Skeletal muscle tissue (tissue), 3 donors: ENCODE measurements at regions not wholly inside any gene's neighbourhood (a gene's known extent, or its start where the extent isn't known, plus 50 kb on each side); places are given as distances from the start of the nearest gene placed in this dataset.

ENCODE experiments used
- H3K27ac ChIP-seq: one replicate; pipeline ENCODE4 v1.7.0; 2013; ENCODE audit warnings: mild to moderate bottlenecking, low read depth, low read length, inconsistent platforms
- H3K27me3 ChIP-seq, 3 donors: one replicate each; pipeline ENCODE4 v1.7.0; 2013; ENCODE audit warnings: low read length in 3 of 3; ENCODE audit not compliant: control insufficient read depth in 3 of 3, insufficient read depth in 3 of 3
- H3K36me3 ChIP-seq, 3 donors: one replicate each; pipeline ENCODE4 v1.7.0; 2013; ENCODE audit warnings: low read length in 3 of 3; ENCODE audit not compliant: control insufficient read depth in 3 of 3, insufficient read depth in 3 of 3
- H3K4me1 ChIP-seq, 3 donors: one replicate each; pipeline ENCODE4 v1.7.0; 2013; ENCODE audit warnings: low read length in 3 of 3, mild to moderate bottlenecking in 3 of 3; ENCODE audit not compliant: control insufficient read depth in 3 of 3, insufficient read depth in 3 of 3
- H3K4me3 ChIP-seq, 3 donors: one replicate each; pipeline ENCODE4 v1.7.0; 2013; ENCODE audit warnings: low read length in 3 of 3
- H3K9ac ChIP-seq, 3 donors: one replicate each; pipeline ENCODE4 v1.7.0; 2013; ENCODE audit warnings: low read length in 3 of 3, mild to moderate bottlenecking in 3 of 3, moderate library complexity in 2 of 3, low read depth in 1 of 3
- H3K9me3 ChIP-seq, 3 donors: one replicate each; pipeline ENCODE4 v1.7.0; 2013; ENCODE audit warnings: low read length in 3 of 3; ENCODE audit not compliant: control insufficient read depth in 3 of 3
- donor health status: Osteomylitis.

GRCh38 chr4:32030406-32030805 lies 1310.2 kb downstream of the PCDH7 start:
- H3K36me3 ChIP-seq: no peaks in the 10 kb centered on the region
- H3K9ac ChIP-seq: no peak overlapping the region
- no peak overlapping the region for H3K27ac ChIP-seq
- no peaks in the 10 kb centered on the region for H3K27me3 ChIP-seq
- no peak overlapping the region for H3K4me3 ChIP-seq
- H3K9me3 ChIP-seq: no peaks in the 10 kb centered on the region
- H3K4me1 ChIP-seq: no peaks in the 10 kb centered on the region

GRCh38 chr4:32031026-32031425 lies 1310.9 kb downstream of the PCDH7 start:
- Histone ChIP-seq H3K27me3 (no peaks in the 10 kb centered on the region), H3K4me1 (no peaks in the 10 kb centered on the region), H3K9ac (no peak overlapping the region), H3K36me3 (no peaks in the 10 kb centered on the region), H3K4me3 (no peak overlapping the region), H3K9me3 (no peaks in the 10 kb centered on the region), H3K27ac (no peak overlapping the region)

- no peaks in the 10 kb centered on the region for H3K36me3 ChIP-seq
- no peak overlapping the region for H3K4me3 ChIP-seq
- H3K4me1 ChIP-seq: no peaks in the 10 kb centered on the region
- no peaks in the 10 kb centered on the region for H3K9me3 ChIP-seq
- H3K27ac ChIP-seq: no peak overlapping the region
- H3K27me3 ChIP-seq: no peaks in the 10 kb centered on the region
- no peak overlapping the region for H3K9ac ChIP-seq
Measured at GRCh38 chr4:32032136-32032672, 1312.0 kb downstream of the PCDH7 start.

GRCh38 chr4:32037399-32037798 lies 1317.2 kb downstream of the PCDH7 start:
- H3K4me1 ChIP-seq: no peaks in the 10 kb centered on the region
- H3K27me3 ChIP-seq: no peaks in the 10 kb centered on the region
- no peak overlapping the region for H3K9ac ChIP-seq
- H3K36me3 ChIP-seq: no peaks in the 10 kb centered on the region
- H3K9me3 ChIP-seq: no peaks in the 10 kb centered on the region
- no peak overlapping the region for H3K27ac ChIP-seq
- no peak overlapping the region for H3K4me3 ChIP-seq

DNA sequence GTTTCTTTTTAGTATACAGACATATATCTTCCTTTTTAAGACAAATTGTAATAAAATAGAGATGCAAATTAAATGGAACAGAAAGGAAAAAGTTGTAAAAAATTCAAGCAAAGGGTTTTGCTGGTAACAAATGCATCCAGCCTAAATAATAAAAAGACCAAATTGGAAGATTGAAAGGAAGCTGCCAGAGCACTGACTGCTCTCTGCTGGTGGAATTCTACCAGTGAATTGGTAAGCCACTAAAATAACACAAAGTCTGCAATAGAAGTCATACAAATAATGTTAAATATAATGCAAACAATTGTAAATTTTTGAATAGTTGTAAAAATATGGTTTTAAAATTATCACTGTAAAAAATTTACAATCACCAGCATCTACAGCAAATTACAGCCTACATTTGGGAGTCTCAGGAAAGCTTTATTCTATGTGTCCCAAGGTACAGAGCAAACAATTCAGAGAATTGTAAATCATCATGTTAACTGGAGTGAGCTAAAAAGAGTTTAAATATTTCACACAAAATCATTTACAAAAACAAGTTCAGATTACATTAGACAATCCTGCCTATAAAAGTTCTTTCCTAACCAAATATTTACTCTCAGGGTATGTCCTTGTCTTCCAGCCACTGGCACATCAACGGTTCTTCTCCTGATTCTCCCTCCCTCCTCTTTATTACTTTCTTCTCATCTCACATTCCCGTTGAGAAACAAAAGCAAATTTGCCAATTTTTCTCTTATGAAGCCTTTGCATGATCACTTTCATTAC lies 1322.5 kb downstream of the PCDH7 start:
- no peak overlapping the region for H3K4me3 ChIP-seq
- no peaks in the 10 kb centered on the region for H3K4me1 ChIP-seq
- H3K36me3 ChIP-seq: no peaks in the 10 kb centered on the region
- no peaks in the 10 kb centered on the region for H3K27me3 ChIP-seq
- H3K27ac ChIP-seq: no peak overlapping the region
- no peaks in the 10 kb centered on the region for H3K9me3 ChIP-seq
- H3K9ac ChIP-seq: no peak overlapping the region

DNA sequence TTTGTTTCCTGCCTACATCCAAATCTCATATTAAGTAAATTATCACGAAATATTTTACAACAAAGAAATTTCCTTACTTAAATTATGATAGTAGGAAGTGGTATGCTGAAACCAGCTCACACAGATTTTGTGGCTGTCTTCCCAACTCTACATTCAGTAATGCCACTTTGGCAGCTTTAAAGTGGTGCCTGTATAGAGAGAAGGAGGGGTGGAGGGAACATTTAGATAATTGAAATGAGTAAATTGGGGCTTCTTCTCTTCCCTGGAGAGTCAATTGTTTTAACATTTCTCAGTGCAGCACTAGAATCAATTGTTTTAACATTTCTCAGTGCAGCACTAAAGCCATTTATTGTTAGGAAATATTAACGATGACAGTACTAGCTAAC lies 1323.1 kb downstream of the PCDH7 start:
- Histone ChIP-seq H3K4me3 (no peak overlapping the region), H3K27me3 (no peaks in the 10 kb centered on the region), H3K9ac (no peak overlapping the region)

GRCh38 chr4:32061916-32062315 lies 1341.7 kb downstream of the PCDH7 start:
- H3K9me3 ChIP-seq: no peaks in the 10 kb centered on the region
- no peaks in the 10 kb centered on the region for H3K36me3 ChIP-seq
- no peak overlapping the region for H3K27ac ChIP-seq
- H3K27me3 ChIP-seq: no peaks in the 10 kb centered on the region
- H3K4me3 ChIP-seq: no peak overlapping the region
- no peaks in the 10 kb centered on the region for H3K4me1 ChIP-seq
- no peak overlapping the region for H3K9ac ChIP-seq

More for the DNA sequence above, 1323.1 kb downstream of the PCDH7 start:
- Histone ChIP-seq H3K9me3 (no peaks in the 10 kb centered on the region), H3K4me1 (no peaks in the 10 kb centered on the region), H3K36me3 (no peaks in the 10 kb centered on the region), H3K27ac (no peak overlapping the region)

GRCh38 chr4:32073542-32073941 lies 1353.4 kb downstream of the PCDH7 start:
- Histone ChIP-seq H3K27me3 (no peaks in the 10 kb centered on the region), H3K9ac (no peak overlapping the region)

DNA sequence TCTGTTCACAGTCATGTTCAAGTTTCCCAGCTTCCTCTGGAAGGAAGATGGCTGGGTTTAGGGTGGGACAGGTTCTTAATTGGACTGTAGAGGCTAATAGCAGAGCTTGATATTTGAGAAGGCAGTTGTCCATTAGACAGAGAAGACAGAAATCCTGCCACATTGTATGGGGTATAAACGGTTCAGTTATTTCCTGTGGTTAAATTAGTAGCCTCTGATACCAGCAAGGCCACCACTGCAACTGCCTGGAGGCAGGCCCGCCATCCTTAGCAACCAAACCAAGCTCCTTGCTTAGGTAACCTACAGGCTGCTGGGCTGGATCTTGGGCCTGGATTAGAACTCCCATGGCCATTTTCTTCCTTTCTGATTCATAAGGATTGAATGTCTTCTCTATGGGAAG lies 1367.0 kb downstream of the PCDH7 start:
- Histone ChIP-seq H3K9me3 (no peaks in the 10 kb centered on the region), H3K4me3 (no peak overlapping the region), H3K9ac (no peak overlapping the region), H3K27me3 (no peaks in the 10 kb centered on the region), H3K4me1 (no peaks in the 10 kb centered on the region), H3K27ac (no peak overlapping the region), H3K36me3 (no peaks in the 10 kb centered on the region)

More at GRCh38 chr4:32073542-32073941, 1353.4 kb downstream of the PCDH7 start:
- H3K36me3 ChIP-seq: no peaks in the 10 kb centered on the region
- H3K4me1 ChIP-seq: no peaks in the 10 kb centered on the region
- no peak overlapping the region for H3K27ac ChIP-seq
- no peaks in the 10 kb centered on the region for H3K9me3 ChIP-seq
- no peak overlapping the region for H3K4me3 ChIP-seq

DNA sequence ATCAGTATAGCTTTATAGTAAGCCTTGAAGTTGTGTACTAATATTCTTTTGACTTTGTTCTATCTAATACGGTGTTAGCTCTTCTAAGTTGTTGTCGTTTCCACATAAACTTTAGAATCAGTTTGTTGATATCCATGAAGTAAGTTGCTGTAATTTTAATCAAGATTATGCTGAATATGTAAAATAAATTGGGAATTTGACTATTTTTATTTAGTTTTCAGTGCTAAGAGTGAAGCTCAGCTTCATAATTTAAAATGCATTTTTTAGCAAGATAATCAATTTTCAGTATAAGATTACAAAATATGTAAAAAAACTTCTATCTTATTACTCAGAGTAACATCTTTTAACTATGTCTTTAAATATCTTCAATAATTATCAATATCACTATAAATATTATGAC lies 1374.8 kb downstream of the PCDH7 start:
- H3K9ac ChIP-seq: no peak overlapping the region
- no peaks in the 10 kb centered on the region for H3K36me3 ChIP-seq
- H3K9me3 ChIP-seq: no peaks in the 10 kb centered on the region
- no peaks in the 10 kb centered on the region for H3K27me3 ChIP-seq
- no peak overlapping the region for H3K27ac ChIP-seq
- H3K4me3 ChIP-seq: no peak overlapping the region
- no peaks in the 10 kb centered on the region for H3K4me1 ChIP-seq
